HG03460 (cell line): ENCODE measurements at regions not wholly inside any gene's neighbourhood (a gene's known extent, or its start where the extent isn't known, plus 50 kb on each side); places are given as distances from the start of the nearest gene placed in this dataset.

Experiments used
- ATAC-seq: cut with Tn5 transposase; IDR thresholded peaks from one replicate; pipeline ENCODE4 v1.9.1; 2021; ENCODE audit not compliant: unreplicated experiment

DNA sequence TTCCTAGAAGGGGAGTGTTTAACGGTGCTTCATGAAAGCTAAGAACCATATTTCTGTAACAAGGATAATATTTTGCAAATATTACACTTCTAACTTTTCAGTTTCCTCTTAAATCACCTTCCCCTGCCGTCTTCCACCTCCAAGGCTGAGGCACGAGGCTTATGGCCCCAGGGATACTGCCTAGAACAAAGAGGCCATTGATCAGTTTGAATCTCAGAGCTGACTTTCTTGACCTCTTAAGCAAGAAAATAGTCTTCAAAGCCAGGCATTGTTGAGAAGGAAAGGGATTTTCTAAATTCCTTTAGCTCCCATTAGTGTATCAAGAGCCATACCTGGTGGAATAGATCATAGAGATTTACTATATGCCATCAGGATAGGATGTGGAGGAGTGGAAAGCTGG lies 566.2 kb downstream of the BNC2 start:
- no peak for ATAC-seq

DNA sequence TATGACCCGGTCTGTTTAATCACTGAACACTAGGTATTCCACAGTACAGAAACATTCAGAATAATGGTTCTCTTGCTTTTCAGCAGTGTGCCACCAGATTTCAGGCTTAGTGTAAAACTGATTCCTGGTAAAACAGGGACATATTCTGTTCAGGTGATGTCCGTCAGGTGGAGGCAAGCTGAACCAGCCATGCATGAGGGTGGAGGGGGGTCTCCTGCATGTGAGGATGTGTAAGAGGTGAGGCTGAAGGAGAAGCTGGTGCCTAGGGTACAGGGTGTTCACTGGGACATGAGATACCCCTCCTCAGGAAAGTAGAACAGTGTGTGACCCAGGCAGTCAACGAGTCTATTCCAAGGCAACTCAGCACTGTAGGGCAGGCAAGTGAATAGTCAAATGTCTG lies 563.9 kb downstream of the BNC2 start:
- ATAC-seq = no peak

DNA sequence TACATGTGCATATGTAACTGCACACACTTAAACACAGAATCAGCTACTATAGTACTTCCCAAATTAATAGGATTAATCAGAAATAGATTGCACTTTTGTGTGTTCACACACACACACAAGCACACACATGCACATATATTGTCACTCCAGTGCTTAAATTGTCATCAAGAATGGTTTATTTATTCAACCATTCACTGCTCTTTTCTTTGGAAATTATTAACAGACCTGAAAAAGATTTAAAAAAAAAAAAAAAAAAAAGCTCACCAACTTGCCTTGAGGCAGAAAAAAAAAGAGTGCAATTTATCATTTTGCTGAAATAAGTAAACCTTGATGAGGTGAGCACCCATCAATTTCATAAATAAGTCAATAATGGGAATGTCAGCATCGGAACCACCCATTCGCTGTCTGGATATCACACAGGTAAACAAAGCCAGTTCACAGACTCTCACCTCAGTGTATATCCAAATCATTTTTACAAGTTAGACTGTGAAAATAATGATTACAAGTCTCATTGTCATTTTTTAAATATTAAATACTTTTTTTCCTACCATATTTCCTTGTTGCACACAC lies 562.8 kb downstream of the BNC2 start:
- ATAC-seq = no peak

DNA sequence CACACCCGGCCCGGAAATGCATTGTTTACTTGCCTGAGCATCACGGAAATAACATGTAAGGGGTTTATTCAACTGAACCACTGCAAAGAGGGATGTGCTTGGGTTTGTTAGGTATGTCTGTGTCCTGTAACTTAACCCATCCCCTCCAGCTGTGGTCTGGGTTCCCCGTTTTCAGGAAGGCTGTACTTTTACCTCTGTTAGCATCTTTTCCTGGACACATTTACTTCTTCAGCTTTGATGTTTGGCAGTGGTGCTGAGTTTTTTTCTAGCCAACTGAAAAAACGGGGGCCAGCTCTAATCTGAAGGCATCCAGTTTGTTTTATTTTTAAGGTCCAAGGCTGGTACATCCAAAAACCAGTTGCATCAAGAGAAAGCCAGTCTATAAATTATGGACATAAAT lies 561.8 kb downstream of the BNC2 start:
- no peak for ATAC-seq

DNA sequence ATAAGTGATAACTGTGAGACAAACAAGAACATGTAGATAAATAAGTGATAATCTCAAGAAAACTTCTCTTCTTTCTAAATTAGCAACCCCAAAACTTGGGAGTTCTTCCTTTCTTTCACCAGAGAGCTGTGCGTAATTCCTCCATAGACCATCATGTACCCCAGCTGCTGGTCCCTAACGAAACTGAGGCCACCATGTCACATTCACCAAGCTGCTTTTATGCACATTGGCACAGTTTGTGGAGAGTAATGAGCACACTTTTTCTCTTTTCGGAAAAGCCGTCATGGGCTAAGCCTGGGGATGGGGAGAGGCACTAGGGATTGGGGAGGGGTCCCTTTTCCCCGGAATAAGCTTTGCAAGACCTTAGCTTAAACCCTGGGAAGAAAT lies 561.4 kb downstream of the BNC2 start:
- no peak for ATAC-seq

DNA sequence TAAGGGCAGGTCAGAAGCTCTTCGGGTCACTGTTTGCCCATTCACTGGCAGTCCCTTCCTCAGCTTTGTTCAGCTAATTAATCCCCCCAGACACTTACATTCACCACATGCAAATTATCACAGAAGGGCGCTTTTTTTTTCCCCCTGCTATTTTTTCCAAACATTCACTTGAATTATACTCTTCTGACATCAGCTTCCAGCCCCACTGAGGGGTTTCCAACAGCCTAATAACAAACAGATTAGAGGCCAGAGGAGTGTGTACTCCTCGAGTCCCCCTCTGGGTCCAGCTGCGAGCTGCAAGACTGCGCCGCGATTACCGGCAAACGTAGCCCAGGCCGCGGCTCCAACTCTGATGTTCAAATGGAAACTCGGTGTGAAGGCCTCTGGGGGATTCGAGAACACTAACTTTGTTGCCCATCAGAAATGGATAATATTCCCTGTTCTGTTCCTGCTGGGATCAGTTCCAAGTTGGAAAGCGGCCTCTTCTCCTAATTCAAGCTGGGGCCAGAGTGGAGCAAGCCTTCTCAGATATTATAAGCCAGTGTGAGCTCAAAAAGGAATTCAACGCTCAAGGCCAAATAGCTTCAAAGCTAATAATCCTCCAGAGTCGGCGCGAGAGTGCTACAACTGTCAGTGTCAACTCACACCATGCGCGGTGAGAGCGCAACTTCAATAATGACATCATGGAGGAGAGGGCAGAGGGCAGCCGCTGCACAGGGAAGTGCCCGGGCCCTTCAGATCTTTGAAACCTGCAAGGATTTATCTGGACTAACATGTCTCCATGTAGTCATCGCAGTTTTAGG lies 560.8 kb downstream of the BNC2 start:
- ATAC-seq = no peak

DNA sequence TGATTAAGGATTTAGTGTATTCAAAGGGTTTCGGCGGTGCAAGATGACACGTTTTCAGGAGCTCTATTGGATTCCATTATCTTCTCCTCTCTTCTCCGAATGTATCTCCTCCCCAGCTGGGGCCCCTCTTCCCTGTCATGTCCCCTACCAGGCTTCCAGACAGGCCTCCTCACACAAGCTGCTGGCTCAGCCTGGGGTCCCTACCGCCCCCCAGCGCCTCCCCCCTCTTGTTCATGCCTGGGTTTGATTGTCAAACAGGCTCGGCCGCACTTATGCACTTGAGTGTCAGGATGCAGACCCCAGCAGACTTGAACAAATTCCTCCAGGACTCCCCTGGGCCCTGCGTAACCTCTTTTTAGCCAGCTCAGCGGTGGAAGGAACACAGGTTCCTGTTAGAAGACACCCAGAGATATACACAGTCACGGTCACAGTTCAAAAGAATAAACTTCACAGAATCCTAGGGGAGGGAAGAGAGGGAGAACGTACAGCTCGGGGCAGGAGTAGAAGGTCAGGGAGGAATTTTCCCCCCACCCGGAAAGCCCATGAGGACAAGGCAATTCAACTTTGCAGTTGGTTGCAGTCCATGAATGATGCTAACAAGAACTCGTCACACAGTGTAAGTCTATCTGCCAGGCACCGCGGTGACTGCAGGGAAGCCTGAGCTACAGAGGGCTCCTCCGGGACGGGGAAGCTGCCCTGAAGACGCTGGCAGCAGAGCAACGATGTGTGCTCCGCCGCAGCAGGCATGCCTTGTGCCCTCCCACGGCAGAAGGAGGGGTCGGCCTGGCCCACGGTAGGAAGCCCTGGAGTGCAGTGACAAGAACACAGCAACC lies 560.0 kb downstream of the BNC2 start:
- no peak for ATAC-seq

DNA sequence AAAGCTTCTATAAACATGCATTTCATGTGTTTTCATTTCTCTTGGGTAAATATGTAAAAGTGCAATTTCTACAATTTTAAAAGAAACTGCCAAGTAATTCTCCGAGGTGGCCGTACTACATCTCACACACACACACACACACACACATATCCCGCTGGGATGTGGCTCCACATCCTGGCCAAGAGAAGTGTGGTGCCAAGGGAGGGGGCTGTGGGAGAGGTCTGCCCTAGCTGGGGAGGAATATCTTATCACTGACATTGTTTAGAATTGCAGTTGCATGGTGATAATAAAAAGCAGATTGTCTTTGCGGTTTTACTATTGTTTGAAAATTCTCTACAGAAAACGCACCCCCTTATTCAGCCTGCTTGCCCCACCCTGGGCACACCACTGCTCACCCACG lies 558.4 kb downstream of the BNC2 start:
- ATAC-seq = no peak

DNA sequence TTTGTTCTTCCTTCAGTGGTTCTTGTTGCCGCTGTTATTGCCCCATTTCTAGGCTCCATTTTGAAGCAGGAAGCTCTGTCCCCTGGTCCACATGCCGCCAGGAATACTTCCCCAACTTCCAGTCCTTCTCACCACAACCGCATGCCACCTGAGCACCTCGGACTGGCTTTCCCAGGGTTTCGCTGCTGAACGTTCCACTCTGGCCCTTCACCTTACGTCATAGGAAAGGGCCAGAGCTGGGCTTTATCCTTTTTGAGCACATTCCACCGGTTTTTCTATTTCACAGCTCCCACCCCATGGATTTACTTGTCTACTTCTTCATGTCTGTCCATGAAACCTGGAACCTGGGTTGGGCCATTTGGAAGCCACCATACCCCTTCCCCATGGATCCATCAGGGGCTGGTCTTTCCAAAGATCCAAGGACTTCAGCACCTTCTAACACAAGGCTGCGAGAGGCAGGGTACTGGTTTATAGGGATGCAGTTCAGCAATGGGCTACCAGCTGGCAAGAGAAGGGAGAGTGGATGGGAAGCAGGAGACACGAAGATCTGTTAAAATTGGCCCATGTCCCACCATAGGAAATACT lies 557.4 kb downstream of the BNC2 start:
- no peak for ATAC-seq

DNA sequence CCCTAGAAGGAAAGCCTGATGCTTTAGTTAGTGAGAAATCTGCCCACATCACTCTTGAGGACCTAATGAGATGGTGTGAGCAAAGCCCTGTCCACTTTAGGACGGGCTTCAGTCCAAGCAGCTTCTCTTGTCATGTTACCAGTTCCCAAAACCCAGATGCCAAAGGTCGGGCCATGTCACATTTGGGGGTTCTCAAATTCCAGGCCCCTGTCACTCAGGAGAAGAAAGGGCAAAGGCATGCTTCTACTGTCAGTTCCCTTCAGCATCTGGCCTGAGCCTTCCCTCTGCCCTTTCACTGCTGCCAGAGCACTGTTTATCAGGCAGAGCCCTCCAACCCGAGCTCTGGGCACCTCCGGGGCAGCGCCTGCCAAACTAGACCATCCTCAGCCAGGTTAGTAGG lies 556.0 kb downstream of the BNC2 start:
- ATAC-seq = no peak

DNA sequence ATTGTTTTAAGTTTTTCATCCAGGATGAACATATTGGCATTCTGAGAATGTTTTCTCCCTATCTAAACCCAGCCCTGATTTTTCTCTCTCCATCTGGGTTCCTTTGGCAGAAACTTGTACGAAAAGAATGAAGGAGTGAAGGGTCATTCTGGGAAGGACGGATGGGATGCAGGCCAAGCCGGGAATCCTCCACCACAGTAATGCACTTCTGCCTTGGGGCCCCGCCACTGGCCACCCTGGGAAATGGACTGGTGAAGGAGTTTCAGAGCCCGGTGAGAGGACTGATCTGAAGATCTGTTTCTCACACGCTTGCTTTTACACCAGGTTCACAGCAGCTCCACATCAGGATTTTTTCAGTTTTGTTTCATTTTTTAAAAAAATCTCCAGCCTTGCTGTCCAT lies 554.8 kb downstream of the BNC2 start:
- no peak for ATAC-seq

DNA sequence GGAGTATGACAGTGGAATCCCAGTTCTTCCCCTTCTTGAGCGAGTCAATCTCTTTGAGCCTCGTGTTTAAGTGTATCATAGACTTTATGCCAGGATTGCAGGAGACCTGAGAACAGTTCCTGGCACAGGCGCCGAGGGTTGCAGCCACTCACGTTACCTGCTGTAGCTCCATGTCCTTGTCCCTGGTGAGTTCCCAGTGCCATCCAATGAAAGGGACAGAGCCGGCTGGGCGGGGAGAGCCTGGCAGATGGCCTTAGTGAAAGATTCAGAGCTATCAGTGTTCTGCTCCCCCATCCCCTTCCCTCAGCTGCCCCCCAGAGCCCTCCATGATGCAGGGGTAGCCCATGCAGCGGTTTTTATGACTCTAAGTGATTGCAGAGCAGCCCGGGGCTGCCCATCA lies 554.0 kb downstream of the BNC2 start:
- ATAC-seq = no peak

DNA sequence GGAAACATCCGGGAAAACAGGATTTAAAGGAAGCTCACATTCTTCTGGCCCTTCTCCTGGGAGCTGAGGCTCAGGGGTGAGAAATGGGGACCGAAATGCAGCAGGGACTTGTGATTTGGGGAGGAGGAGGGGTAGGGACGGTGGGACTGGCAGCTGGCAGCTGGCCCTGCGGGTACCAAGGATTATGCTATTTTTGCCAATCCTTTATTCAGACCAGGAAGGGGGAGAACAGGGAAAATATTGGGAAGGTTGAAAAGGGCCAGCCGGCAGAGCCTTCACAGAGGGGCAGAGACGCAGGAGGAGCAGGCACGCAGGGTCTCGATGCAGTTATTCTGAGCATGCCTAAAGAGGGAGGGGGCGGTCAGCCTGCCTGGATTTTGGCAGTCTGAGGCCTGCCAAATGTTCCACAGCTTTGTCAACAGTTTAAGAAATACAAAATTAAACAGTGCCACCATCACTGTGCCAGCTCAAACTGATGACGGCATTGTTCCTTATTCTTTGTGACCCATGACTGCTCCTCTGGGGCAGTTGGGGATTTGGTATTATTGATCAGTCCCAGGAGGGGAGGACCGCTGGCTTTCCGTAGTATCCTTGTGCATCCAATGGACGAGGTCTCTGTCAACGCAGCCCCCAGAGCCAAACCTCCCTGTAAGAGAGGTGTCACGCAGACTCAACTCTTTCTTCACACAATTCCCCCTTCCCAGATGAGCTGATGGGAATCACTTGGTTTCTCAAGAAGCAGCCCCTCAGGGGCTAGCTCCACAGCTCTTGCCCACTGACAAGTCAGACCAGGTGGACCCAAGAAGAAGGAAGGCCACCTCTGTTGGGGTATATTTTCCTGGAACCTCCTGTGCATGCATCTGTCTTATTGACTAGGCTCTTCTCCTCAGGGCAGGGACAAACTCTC lies 553.3 kb downstream of the BNC2 start:
- ATAC-seq = no peak

DNA sequence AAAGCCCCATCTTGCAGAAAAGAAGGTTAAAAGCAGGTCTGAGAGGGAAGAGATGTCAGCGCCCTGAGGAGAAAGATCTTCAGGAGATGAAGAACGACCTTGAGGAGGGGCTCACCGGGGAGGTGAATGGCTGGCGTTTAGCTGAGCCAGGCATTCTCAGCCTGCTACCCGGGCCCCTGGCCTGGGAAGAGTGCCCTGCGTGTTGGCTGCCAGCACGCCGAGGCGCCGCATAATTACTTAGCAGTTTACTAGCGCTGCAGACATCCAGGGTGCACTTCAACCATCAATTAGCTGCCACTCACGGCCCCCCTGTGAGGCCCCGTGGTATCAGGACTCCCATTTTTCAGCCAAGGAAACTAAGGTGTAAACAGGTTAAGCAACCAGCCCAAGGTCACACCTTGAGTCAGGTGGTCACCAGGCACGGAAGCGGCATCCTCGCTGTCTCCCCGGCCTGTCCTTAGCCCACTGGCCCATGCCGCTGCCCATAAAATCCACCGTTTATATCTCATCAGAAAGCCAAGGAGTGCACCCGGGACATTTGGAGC lies 551.9 kb downstream of the BNC2 start:
- no peak for ATAC-seq

DNA sequence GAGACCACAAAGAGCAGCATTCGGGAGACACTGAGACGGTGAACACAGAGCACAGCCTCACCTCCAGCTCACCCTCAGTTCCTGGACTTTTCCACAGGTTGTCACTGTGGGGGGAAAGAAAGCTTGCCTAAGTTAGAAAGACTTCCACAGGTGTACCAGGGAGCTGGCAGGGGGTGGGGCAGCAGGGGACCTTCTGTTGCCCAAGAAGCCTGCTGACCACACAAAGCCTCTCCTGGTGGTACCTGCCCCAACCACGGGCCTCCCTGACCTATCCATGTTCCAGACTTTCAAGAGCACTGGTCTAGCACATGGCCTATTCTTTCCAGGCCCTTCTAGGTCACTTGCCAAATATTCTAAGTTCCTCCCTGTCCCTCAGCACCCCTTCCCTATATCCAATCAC lies 550.8 kb downstream of the BNC2 start:
- no peak for ATAC-seq

DNA sequence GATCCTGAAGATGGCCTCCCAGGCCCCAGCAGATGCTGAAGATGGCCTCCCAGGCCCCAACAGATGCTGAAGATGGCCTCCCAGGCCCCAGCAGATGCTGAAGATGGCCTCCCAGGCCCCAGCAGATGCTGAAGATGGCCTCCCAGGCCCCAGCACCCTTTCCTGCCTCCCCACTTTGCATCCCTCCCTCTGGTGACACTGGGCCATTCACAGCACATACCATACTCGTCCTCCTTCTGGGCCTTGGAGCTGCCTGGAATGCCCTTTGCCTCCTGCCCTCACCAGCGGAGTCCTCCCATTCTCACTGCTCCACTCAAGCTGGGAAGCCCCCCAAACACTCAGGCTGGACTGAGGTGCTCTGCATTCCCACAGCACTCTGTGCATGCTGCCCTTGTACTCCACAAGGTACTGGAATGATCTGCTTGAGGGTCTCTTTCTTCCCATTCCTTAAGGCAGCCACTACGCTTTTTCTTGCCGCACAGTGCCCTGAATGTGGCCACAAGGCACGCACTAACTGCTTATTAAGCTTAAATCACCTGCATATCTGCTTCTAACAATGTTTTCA lies 550.0 kb downstream of the BNC2 start:
- no peak for ATAC-seq

DNA sequence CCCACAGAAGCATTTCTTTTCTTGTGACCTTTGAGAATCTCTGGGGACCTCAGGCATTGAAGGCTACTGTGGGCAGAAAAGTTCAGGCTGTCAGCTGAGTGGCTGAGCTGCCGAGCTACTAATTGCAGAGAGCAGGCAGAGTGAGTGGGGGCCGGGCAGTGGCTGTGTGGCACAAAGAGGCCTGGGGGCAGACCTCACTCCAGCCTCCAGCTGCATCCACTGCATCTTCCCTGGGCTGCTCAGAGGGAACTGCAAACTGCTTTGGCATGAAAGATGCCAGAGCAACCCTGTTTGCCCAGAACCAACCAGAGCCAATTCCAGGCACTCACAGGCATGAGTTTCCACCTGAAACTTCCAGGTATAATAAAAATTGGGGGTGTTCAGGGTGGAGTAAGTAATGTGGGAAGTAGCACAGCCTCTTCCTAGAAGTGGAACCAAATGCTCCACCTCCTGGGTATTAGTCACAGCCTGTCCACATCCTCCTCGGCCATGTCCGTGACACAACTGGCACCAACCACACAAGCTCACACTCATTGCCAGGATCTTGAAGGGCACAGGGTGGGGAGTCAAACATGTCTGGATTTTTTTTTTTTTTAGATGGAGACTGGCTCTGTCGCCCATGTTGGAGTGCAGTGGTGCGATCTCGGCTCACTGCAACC lies 548.9 kb downstream of the BNC2 start:
- no peak for ATAC-seq

DNA sequence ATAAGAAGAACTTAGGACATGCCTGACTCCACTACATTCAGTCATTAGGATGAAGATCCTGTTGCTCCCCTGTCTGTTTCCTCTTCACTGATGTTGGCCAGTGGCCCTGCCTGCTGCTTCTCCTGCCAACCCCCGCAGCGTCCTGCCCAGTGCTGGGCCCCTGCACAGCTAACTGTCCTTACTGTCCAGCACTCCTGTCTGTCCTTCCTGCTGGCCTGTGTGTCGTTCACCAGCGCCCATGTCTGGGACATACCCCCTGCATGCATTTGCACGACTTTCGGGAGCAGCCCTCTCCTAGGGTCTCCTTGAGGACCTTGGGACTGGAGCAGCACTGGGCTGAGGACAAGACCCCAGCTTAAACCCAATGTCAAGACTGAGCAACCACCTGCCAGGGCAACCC lies 547.6 kb downstream of the BNC2 start:
- no peak for ATAC-seq

DNA sequence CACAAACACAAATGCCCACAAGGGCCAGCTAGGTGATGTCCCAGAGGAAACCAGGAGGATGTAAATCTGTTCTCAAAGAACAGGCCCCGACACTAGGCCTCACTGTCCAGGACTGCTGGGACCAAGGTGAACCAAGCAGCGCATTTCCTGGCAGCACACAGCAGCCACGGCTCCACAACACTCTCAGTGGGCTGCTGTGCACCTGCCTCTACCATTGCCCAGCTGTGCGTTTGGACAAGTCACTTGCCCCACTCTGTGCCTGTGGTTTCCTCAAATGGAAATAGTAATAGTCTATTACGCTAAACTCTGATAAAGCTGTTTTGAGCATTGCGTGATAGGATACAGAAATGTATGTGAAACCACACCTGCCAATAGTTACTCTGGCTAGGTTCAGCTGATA lies 544.5 kb downstream of the BNC2 start:
- ATAC-seq = no peak

DNA sequence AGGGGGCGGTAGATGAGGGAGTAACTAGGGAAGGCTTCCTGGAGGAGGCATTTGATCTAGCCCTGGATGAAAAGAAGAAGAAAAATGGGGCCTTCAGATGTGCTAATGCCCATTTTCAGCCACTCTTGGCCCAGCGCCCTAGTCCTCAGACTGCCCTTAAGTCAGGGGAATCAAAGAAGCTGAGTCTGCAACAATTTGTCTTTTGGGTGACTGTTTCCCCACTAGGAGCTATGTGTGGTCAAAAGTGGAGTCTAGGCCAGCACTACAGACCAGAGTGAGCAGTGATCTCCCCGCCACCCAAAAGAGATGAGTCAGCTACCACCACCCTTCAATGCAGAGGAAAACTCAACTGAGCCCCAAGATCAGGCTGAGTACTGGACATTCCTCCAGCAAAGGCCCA lies 542.1 kb downstream of the BNC2 start:
- no peak for ATAC-seq
